K562 (cell line): ENCODE measurements at regions not wholly inside any gene's neighbourhood (a gene's known extent, or its start where the extent isn't known, plus 50 kb on each side); places are given as distances from the start of the nearest gene placed in this dataset.

Source experiments
- ATAC-seq: fragments of 200-7000 bp; cut with Tn5 transposase; 3 replicates; pipeline ENCODE4 v1.9.1; 2020; ENCODE audit warnings: moderate library complexity
- BruUV-seq: library from RNA; stranded (reverse); fragments of 400-500 nt; replicated peaks from 2 replicates; lab custom pipeline; 2021; lab: Mats Ljungman, UMichigan
- CTCF ChIA-PET: fragments of 300-600 bp; formaldehyde crosslinking; extraction: SDS; loops from one replicate; lab custom pipeline; 2021; ENCODE audit warnings: low intra/inter-chr PET ratio; lab: Yijun Ruan, JAX
- POLR2A ChIA-PET: fragments of 300-600, 350-650 bp; sonication (Branson Sonifier 250); formaldehyde crosslinking; extraction: SDS; loops from one replicate; lab custom pipeline; 2021; ENCODE audit warnings: antibody characterized with exemption, inconsistent platforms; lab: Yijun Ruan, JAX
- DNase-seq, 4 experiments: peaks; one replicate each; pipeline versions ENCODE4 v3.0.0 to v3.0.0-alpha.2; 2011 to 2018; ENCODE audit warnings: low spot score in 3 of 4, mixed read lengths in 3 of 4; ENCODE audit errors: extremely low read depth in 1 of 4
- FAIRE-seq: peaks from 2 replicates; lab custom pipeline; 2011; peaks lifted over from hg19 to GRCh38; lab: Jason Lieb, UNC
- H2AFZ ChIP-seq: 2 replicates; pipeline ENCODE4 v1.6.0; 2011; ENCODE audit warnings: low read depth, low read length, control low read depth, inconsistent platforms
- H3K27ac ChIP-seq: fragments of 200-600 bp; 3 replicates; pipeline ENCODE4 v1.8.0; 2011; ENCODE audit warnings: low read depth, mild to moderate bottlenecking, control low read depth, inconsistent platforms, low read length, moderate library complexity, mixed read lengths; ENCODE audit errors: extremely low read depth
- H3K27me3 ChIP-seq, 2 experiments: fragments of 300-600 bp in 1 of 2; 2 replicates in 1 of 2; 3 replicates in 1 of 2; pipeline versions ENCODE4 v1.6.0 to v1.8.0; 2011; ENCODE audit warnings: inconsistent platforms in 2 of 2, low read length in 2 of 2, mild to moderate bottlenecking in 1 of 2, mixed read lengths in 1 of 2, moderate library complexity in 1 of 2; ENCODE audit not compliant: control insufficient read depth in 2 of 2, insufficient read depth in 2 of 2
- H3K36me3 ChIP-seq: fragments of 300-600 bp; 3 replicates; pipeline ENCODE4 v1.8.0; 2011; ENCODE audit warnings: mild to moderate bottlenecking, low read length, inconsistent platforms; ENCODE audit not compliant: control insufficient read depth, insufficient read depth
- H3K4me1 ChIP-seq, 2 experiments: fragments of 200-600 bp in 1 of 2; replicated peaks in 1 of 2; 2 replicates in 1 of 2; 3 replicates in 1 of 2; pipeline versions ENCODE4 v1.5.1 to v1.8.0; 2011; ENCODE audit warnings: inconsistent platforms in 2 of 2, low read length in 2 of 2, mild to moderate bottlenecking in 1 of 2, mixed read lengths in 1 of 2, moderate library complexity in 1 of 2; ENCODE audit not compliant: control insufficient read depth in 2 of 2, insufficient read depth in 2 of 2
- H3K4me2 ChIP-seq: 2 replicates; pipeline ENCODE4 v1.6.1; 2011; ENCODE audit warnings: low read length, control low read depth, inconsistent platforms, mixed read lengths; ENCODE audit not compliant: insufficient read depth
- H3K4me3 ChIP-seq: fragments of 200-600 bp; sonication (generic), shearing (Covaris generic); 2 replicates; pipeline ENCODE4 v1.5.1; 2016; ENCODE audit warnings: control low read depth, inconsistent platforms
- H3K79me2 ChIP-seq: fragments of 200-600 bp; 3 replicates; pipeline ENCODE4 v1.8.0; 2011; ENCODE audit warnings: low read length, inconsistent platforms; ENCODE audit not compliant: control insufficient read depth, insufficient read depth
- H3K9ac ChIP-seq, 2 experiments: 2 replicates each; pipeline versions ENCODE4 v1.6.0 to v1.6.1; 2011; ENCODE audit warnings: low read depth in 2 of 2, low read length in 2 of 2, control low read depth in 1 of 2, inconsistent platforms in 1 of 2, mild to moderate bottlenecking in 1 of 2, mixed read lengths in 1 of 2; ENCODE audit not compliant: insufficient read depth in 1 of 2
- H3K9me1 ChIP-seq: one replicate; pipeline ENCODE4 v1.6.0; 2011; ENCODE audit warnings: inconsistent platforms, mild to moderate bottlenecking, low read length, moderate library complexity; ENCODE audit not compliant: control insufficient read depth, insufficient read depth
- H3K9me3 ChIP-seq: replicated peaks from 2 replicates; pipeline ENCODE4 v1.5.1; 2011; ENCODE audit warnings: low read depth, low read length, inconsistent platforms; ENCODE audit not compliant: control insufficient read depth, insufficient read depth
- H4K20me1 ChIP-seq: replicated peaks from 2 replicates; pipeline ENCODE4 v1.6.1; 2011; ENCODE audit warnings: low read length, inconsistent platforms, mixed read lengths; ENCODE audit not compliant: control insufficient read depth, insufficient read depth
- CREB3 ChIP-seq: fragments of 450-650 bp; conservative IDR thresholded peaks from 2 replicates; pipeline ENCODE4 v1.6.1; 2016; ENCODE audit warnings: missing genetic modification characterization, low read depth, mild to moderate bottlenecking, missing compliant biosample characterization, moderate library complexity
- CREB5 ChIP-seq: fragments of 250-450 bp; sonication (Bioruptor Pico); IDR thresholded peaks from 2 replicates; pipeline ENCODE4 v1.5.0; 2020; ENCODE audit warnings: mild to moderate bottlenecking
- FOS ChIP-seq: IDR thresholded peaks from 3 replicates; pipeline ENCODE4 v1.6.1; 2011; ENCODE audit not compliant: insufficient read length; ENCODE audit errors: extremely low read depth
- FOXJ2 ChIP-seq: fragments of 200-800 bp; sonication (Bioruptor generic); IDR thresholded peaks from 2 replicates; pipeline ENCODE4 v1.6.1; 2016; ENCODE audit warnings: missing genetic modification characterization, missing compliant biosample characterization
- GABPB2 ChIP-seq: fragments of 250-450 bp; sonication (Bioruptor Pico); conservative IDR thresholded peaks from 2 replicates; pipeline ENCODE4 v1.5.1; 2021; ENCODE audit warnings: mild to moderate bottlenecking
- NCOR1 ChIP-seq: fragments of 450-650 bp; IDR thresholded peaks from 2 replicates; pipeline ENCODE4 v1.6.1; 2016; ENCODE audit warnings: mild to moderate bottlenecking, moderate library complexity
- RFX5 ChIP-seq: IDR thresholded peaks from 2 replicates; pipeline ENCODE4 v1.6.1; 2011; ENCODE audit warnings: low read depth, mild to moderate bottlenecking, improper control_type of control experiment, low read length
- ZMIZ1 ChIP-seq, 2 experiments: fragments of 150-350 bp in 1 of 2; IDR thresholded peaks; 2 replicates each; pipeline ENCODE4 v1.6.1; 2012 to 2016; ENCODE audit warnings: low read depth in 2 of 2, low read length in 2 of 2, mild to moderate bottlenecking in 1 of 2, moderate library complexity in 1 of 2
- ZNF395 ChIP-seq: fragments of 200-800 bp; sonication (Bioruptor generic); IDR thresholded peaks from 2 replicates; pipeline ENCODE4 v1.6.1; 2017; ENCODE audit warnings: missing genetic modification characterization, missing compliant biosample characterization
- WGBS: fragments of 100-300 bp; shearing (Covaris generic); methylation state at CpG from one replicate; pipeline ENCODE4 v1.1.6; 2016; ENCODE audit warnings: low coverage, mixed read lengths; ENCODE audit not compliant: insufficient coverage; ENCODE audit errors: missing lambda C conversion rate; 5-methylcytosine and 5-hydroxymethylcytosine counted together
- in situ Hi-C: fragments of 300-500 bp; cut with MboI; formaldehyde crosslinking; loops from 4 replicates; pipeline ENCODE4 v1.15.0; 2018; ENCODE audit warnings: inconsistent platforms, mixed read lengths
- intact Hi-C: fragments of 100-400 bp; cut with micrococcal nuclease; formaldehyde crosslinking; loops from 2 replicates; pipeline ENCODE4 v1.14.2; 2022
- TF ChIP-seq, protein P1 (sequence below): fragments of 150-350 bp; conservative IDR thresholded peaks from 2 replicates; pipeline ENCODE4 v1.6.1; 2014; ENCODE audit warnings: low read length

DNA sequence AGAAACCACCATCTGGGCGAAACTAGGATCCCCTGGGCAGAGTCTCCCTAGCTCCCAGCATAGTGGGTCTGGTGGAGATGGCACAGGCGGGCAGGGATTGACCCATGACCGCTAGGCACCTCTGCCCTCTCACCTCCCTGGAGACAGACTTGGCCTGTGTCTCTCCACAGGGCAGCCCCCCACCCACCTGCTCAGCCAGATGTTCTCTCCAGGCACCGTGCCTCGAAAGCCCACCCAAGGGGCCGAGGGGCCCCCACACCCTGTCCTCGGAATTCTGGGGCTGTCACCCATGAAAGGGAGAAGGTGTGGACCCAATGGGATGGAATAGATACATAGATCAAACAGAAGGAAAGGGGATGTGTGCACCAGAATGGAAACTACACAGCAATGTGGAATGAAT lies 229.1 kb upstream of the RTL1 start (continued):
- TF ChIP-seq GABPB2 (CRISPR knock-in tag) (no peak), FOS (no peak), RFX5 (no peak), CREB5 (CRISPR knock-in tag) (no peak)
- TF ChIP-seq, protein P1, sequence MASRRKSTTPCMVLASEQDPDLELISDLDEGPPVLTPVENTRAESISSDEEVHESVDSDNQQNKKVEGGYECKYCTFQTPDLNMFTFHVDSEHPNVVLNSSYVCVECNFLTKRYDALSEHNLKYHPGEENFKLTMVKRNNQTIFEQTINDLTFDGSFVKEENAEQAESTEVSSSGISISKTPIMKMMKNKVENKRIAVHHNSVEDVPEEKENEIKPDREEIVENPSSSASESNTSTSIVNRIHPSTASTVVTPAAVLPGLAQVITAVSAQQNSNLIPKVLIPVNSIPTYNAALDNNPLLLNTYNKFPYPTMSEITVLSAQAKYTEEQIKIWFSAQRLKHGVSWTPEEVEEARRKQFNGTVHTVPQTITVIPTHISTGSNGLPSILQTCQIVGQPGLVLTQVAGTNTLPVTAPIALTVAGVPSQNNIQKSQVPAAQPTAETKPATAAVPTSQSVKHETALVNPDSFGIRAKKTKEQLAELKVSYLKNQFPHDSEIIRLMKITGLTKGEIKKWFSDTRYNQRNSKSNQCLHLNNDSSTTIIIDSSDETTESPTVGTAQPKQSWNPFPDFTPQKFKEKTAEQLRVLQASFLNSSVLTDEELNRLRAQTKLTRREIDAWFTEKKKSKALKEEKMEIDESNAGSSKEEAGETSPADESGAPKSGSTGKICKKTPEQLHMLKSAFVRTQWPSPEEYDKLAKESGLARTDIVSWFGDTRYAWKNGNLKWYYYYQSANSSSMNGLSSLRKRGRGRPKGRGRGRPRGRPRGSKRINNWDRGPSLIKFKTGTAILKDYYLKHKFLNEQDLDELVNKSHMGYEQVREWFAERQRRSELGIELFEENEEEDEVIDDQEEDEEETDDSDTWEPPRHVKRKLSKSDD: no peak

- H3K4me1 ChIP-seq: no peaks in the 10 kb centered on the region; a peak in 1 of 5 replicates
- no peaks in the 10 kb centered on the region for H3K9me1 ChIP-seq
- in situ Hi-C loops: no loop called here
- no CpG with 5 or more reads among the region's 8 CpGs for WGBS
- H3K4me3 ChIP-seq: no peak overlapping the region
- H3K79me2 ChIP-seq: no peaks in the 10 kb centered on the region
- no peaks in the 10 kb centered on the region for H4K20me1 ChIP-seq
- H3K9ac ChIP-seq: no peak overlapping the region
- DNase-seq (no peak), ATAC-seq (no peak), FAIRE-seq (no peak)
- no peaks in the 10 kb centered on the region for H3K36me3 ChIP-seq
- no TSS peak for BruUV-seq
- H3K9me3 ChIP-seq: no peaks in the 10 kb centered on the region
- H3K27me3 ChIP-seq: peaks cover 0 to 43% of the 10 kb centered on the region in 2 experiments; a peak in 2 of 5 replicates
- no peak overlapping the region for H2AFZ ChIP-seq
- no peak overlapping the region for H3K27ac ChIP-seq
- ChIA-PET POLR2A (no interaction called here), CTCF (no interaction called here)
- H3K4me2 ChIP-seq: no peak overlapping the region
- intact Hi-C loops: no loop called here
- TF ChIP-seq CREB3 (tag) (no peak), ZMIZ1 (IDR thresholded peaks at IDR 0.05; ENCODE audit: low read depth in 2 of 2, low read length in 2 of 2) (no peak), NCOR1 (no peak), ZNF395 (CRISPR knock-in tag) (no peak), FOXJ2 (tag) (no peak)
Measured at GRCh38 chr14:101133068-101133467, 229.5 kb upstream of the RTL1 start.
